ENCODE measurements at regions not wholly inside any gene's neighbourhood (a gene's known extent, or its start where the extent isn't known, plus 50 kb on each side); places are given as distances from the start of the nearest gene placed in this dataset.

GRCh38 chr4:111991163-111991562 lies 154.1 kb upstream of the FAM241A start:
- DNase-seq (no peak), ATAC-seq (no peak)
- H3K9me3 Mint-ChIP-seq, result no peaks in the 10 kb centered on the region
- H3K27me3 Mint-ChIP-seq (ENCODE audit: low read depth), result peaks cover 15% of the 10 kb centered on the region
- H3K4me1 Mint-ChIP-seq (ENCODE audit: low read depth), result no peaks in the 10 kb centered on the region
- no peak overlapping the region for H3K4me3 Mint-ChIP-seq
- no peaks in the 10 kb centered on the region for H3K36me3 Mint-ChIP-seq (ENCODE audit: insufficient read depth)

- DNase-seq (no peak), ATAC-seq (no peak)
- peaks cover 14% of the 10 kb centered on the region for H3K27me3 Mint-ChIP-seq (ENCODE audit: low read depth)
- no peak overlapping the region for H3K4me3 Mint-ChIP-seq
- no peaks in the 10 kb centered on the region for H3K4me1 Mint-ChIP-seq (ENCODE audit: low read depth)
- no peaks in the 10 kb centered on the region for H3K9me3 Mint-ChIP-seq
- no peaks in the 10 kb centered on the region for H3K36me3 Mint-ChIP-seq (ENCODE audit: insufficient read depth)
Measured at GRCh38 chr4:111991797-111992196, 153.5 kb upstream of the FAM241A start.

- Mint-ChIP-seq H3K27me3 (ENCODE audit: low read depth) (peaks cover 14% of the 10 kb centered on the region), H3K36me3 (ENCODE audit: insufficient read depth) (no peaks in the 10 kb centered on the region), H3K9me3 (no peaks in the 10 kb centered on the region), H3K4me3 (no peak overlapping the region), H3K4me1 (ENCODE audit: low read depth) (no peaks in the 10 kb centered on the region)
- no peak for ATAC-seq
- no peak for DNase-seq
Measured at GRCh38 chr4:111992351-111993168, 152.7 kb upstream of the FAM241A start.

GRCh38 chr4:111994392-111994791 lies 150.9 kb upstream of the FAM241A start:
- Mint-ChIP-seq H3K36me3 (ENCODE audit: insufficient read depth) (no peaks in the 10 kb centered on the region), H3K27me3 (ENCODE audit: low read depth) (peaks cover 17% of the 10 kb centered on the region), H3K4me1 (ENCODE audit: low read depth) (no peaks in the 10 kb centered on the region), H3K9me3 (peaks cover 5% of the 10 kb centered on the region), H3K4me3 (no peak overlapping the region)
- DNase-seq, result no peak
- ATAC-seq, result no peak

- Mint-ChIP-seq H3K9me3 (peaks cover 5% of the 10 kb centered on the region), H3K4me1 (ENCODE audit: low read depth) (no peaks in the 10 kb centered on the region), H3K36me3 (ENCODE audit: insufficient read depth) (no peaks in the 10 kb centered on the region), H3K27me3 (ENCODE audit: low read depth) (peaks cover 14% of the 10 kb centered on the region), H3K4me3 (no peak overlapping the region)
- ATAC-seq (no peak), DNase-seq (no peak)
Measured at GRCh38 chr4:111997785-111998184, 147.5 kb upstream of the FAM241A start.

GRCh38 chr4:111999801-112000200 lies 145.5 kb upstream of the FAM241A start:
- no peak for DNase-seq
- H3K4me1 Mint-ChIP-seq (ENCODE audit: low read depth), result no peaks in the 10 kb centered on the region

GRCh38 chr4:112001041-112001440 lies 144.2 kb upstream of the FAM241A start:
- Mint-ChIP-seq H3K4me1 (ENCODE audit: low read depth) (no peaks in the 10 kb centered on the region), H3K36me3 (ENCODE audit: insufficient read depth) (no peaks in the 10 kb centered on the region), H3K27me3 (ENCODE audit: low read depth) (peaks cover 2% of the 10 kb centered on the region), H3K9me3 (peaks cover 5% of the 10 kb centered on the region), H3K4me3 (no peak overlapping the region)
- ATAC-seq (no peak), DNase-seq (no peak)

More at GRCh38 chr4:111999801-112000200, 145.5 kb upstream of the FAM241A start:
- ATAC-seq, result no peak
- H3K4me3 Mint-ChIP-seq, result no peak overlapping the region
- H3K9me3 Mint-ChIP-seq, result peaks cover 5% of the 10 kb centered on the region
- peaks cover 5% of the 10 kb centered on the region for H3K27me3 Mint-ChIP-seq (ENCODE audit: low read depth)
- H3K36me3 Mint-ChIP-seq (ENCODE audit: insufficient read depth), result no peaks in the 10 kb centered on the region

GRCh38 chr4:112002248-112002661 lies 143.0 kb upstream of the FAM241A start:
- Mint-ChIP-seq H3K27me3 (ENCODE audit: low read depth) (peaks cover 2% of the 10 kb centered on the region), H3K4me3 (no peak overlapping the region), H3K9me3 (peaks cover 5% of the 10 kb centered on the region), H3K36me3 (ENCODE audit: insufficient read depth) (no peaks in the 10 kb centered on the region), H3K4me1 (ENCODE audit: low read depth) (no peaks in the 10 kb centered on the region)
- ATAC-seq (no peak), DNase-seq (no peak)

- ATAC-seq (no peak), DNase-seq (no peak)
- no peaks in the 10 kb centered on the region for H3K36me3 Mint-ChIP-seq (ENCODE audit: insufficient read depth)
- peaks cover 2% of the 10 kb centered on the region for H3K27me3 Mint-ChIP-seq (ENCODE audit: low read depth)
- no peak overlapping the region for H3K4me3 Mint-ChIP-seq
- H3K4me1 Mint-ChIP-seq (ENCODE audit: low read depth), result no peaks in the 10 kb centered on the region
- H3K9me3 Mint-ChIP-seq, result peaks cover 5% of the 10 kb centered on the region
Measured at GRCh38 chr4:112003231-112003907, 141.9 kb upstream of the FAM241A start.

GRCh38 chr4:112005027-112005426 lies 140.2 kb upstream of the FAM241A start:
- ATAC-seq (no peak), DNase-seq (no peak)
- H3K9me3 Mint-ChIP-seq, result no peaks in the 10 kb centered on the region
- H3K36me3 Mint-ChIP-seq (ENCODE audit: insufficient read depth), result no peaks in the 10 kb centered on the region
- H3K27me3 Mint-ChIP-seq (ENCODE audit: low read depth), result no peaks in the 10 kb centered on the region
- no peak overlapping the region for H3K4me3 Mint-ChIP-seq
- no peaks in the 10 kb centered on the region for H3K4me1 Mint-ChIP-seq (ENCODE audit: low read depth)

- H3K36me3 Mint-ChIP-seq (ENCODE audit: insufficient read depth), result no peaks in the 10 kb centered on the region
- H3K4me3 Mint-ChIP-seq, result no peak overlapping the region
- H3K4me1 Mint-ChIP-seq (ENCODE audit: low read depth), result no peaks in the 10 kb centered on the region
- ATAC-seq (no peak), DNase-seq (no peak)
- no peaks in the 10 kb centered on the region for H3K9me3 Mint-ChIP-seq
- H3K27me3 Mint-ChIP-seq (ENCODE audit: low read depth), result peaks cover 3% of the 10 kb centered on the region
Measured at GRCh38 chr4:112007391-112007790, 137.9 kb upstream of the FAM241A start.

- ATAC-seq, result no peak
- peaks cover 4% of the 10 kb centered on the region for H3K27me3 Mint-ChIP-seq (ENCODE audit: low read depth)
- H3K4me1 Mint-ChIP-seq (ENCODE audit: low read depth), result no peaks in the 10 kb centered on the region
- H3K36me3 Mint-ChIP-seq (ENCODE audit: insufficient read depth), result no peaks in the 10 kb centered on the region
- no peak for DNase-seq
- H3K9me3 Mint-ChIP-seq, result no peaks in the 10 kb centered on the region
- H3K4me3 Mint-ChIP-seq, result no peak overlapping the region
Measured at GRCh38 chr4:112015960-112016359, 129.3 kb upstream of the FAM241A start.

GRCh38 chr4:112023402-112023950 lies 121.8 kb upstream of the FAM241A start:
- ATAC-seq (no peak), DNase-seq (no peak)
- no peaks in the 10 kb centered on the region for H3K4me1 Mint-ChIP-seq (ENCODE audit: low read depth)
- no peaks in the 10 kb centered on the region for H3K27me3 Mint-ChIP-seq (ENCODE audit: low read depth)
- peaks cover 3% of the 10 kb centered on the region for H3K9me3 Mint-ChIP-seq
- no peak overlapping the region for H3K4me3 Mint-ChIP-seq
- no peaks in the 10 kb centered on the region for H3K36me3 Mint-ChIP-seq (ENCODE audit: insufficient read depth)

GRCh38 chr4:112026058-112026457 lies 119.2 kb upstream of the FAM241A start:
- Mint-ChIP-seq H3K36me3 (ENCODE audit: insufficient read depth) (no peaks in the 10 kb centered on the region), H3K4me3 (no peak overlapping the region)

GRCh38 chr4:112029771-112030171 lies 115.5 kb upstream of the FAM241A start:
- ATAC-seq, result no peak
- no peak for DNase-seq
- Mint-ChIP-seq H3K36me3 (ENCODE audit: insufficient read depth) (no peaks in the 10 kb centered on the region), H3K9me3 (peaks cover 3% of the 10 kb centered on the region), H3K4me1 (ENCODE audit: low read depth) (no peaks in the 10 kb centered on the region), H3K4me3 (no peak overlapping the region), H3K27me3 (ENCODE audit: low read depth) (peaks cover 25% of the 10 kb centered on the region)

More at GRCh38 chr4:112026058-112026457, 119.2 kb upstream of the FAM241A start:
- Mint-ChIP-seq H3K9me3 (peaks cover 3% of the 10 kb centered on the region), H3K4me1 (ENCODE audit: low read depth) (no peaks in the 10 kb centered on the region), H3K27me3 (ENCODE audit: low read depth) (peaks cover 8% of the 10 kb centered on the region)
- ATAC-seq, result no peak
- DNase-seq, result no peak
